PC-9 (cell line): ENCODE measurements at regions not wholly inside any gene's neighbourhood (a gene's known extent, or its start where the extent isn't known, plus 50 kb on each side); places are given as distances from the start of the nearest gene placed in this dataset.

ENCODE experiments used
- BruUV-seq: library from RNA; stranded (reverse); fragments of 400-500 nt; replicated peaks from 2 replicates; lab custom pipeline; 2021; lab: Mats Ljungman, UMichigan
- CTCF ChIA-PET: fragments of 300-600 bp; sonication (Branson Sonifier 250); formaldehyde crosslinking; loops from one replicate; lab custom pipeline; 2022; ENCODE audit warnings: antibody characterized with exemption; lab: Charles Lee
- POLR2A ChIA-PET: fragments of 300-600 bp; sonication (Branson Sonifier 250); formaldehyde crosslinking; loops from one replicate; lab custom pipeline; 2022; ENCODE audit warnings: antibody characterized with exemption; ENCODE audit not compliant: unreplicated experiment; lab: Charles Lee
- DNase-seq, 2 experiments: peaks; one replicate each; pipeline versions ENCODE4 v3.0.0 to v3.0.0-alpha.2; 2015 to 2022; ENCODE audit warnings: mixed read lengths in 1 of 2
- H2AFZ ChIP-seq: fragments of 200-600 bp; sonication (generic); 2 replicates; pipeline ENCODE4 v1.8.1; 2017; ENCODE audit warnings: antibody characterized with exemption
- H3F3A ChIP-seq: fragments of 200-600 bp; sonication (generic); 2 replicates; pipeline ENCODE4 v1.8.1; 2017; ENCODE audit warnings: antibody characterized with exemption, mild to moderate bottlenecking, low read depth; ENCODE audit not compliant: insufficient read depth
- H3K27ac ChIP-seq: fragments of 200-600 bp; sonication (generic); 2 replicates; pipeline ENCODE4 v1.6.1; 2016; ENCODE audit warnings: mixed run types
- H3K27me3 ChIP-seq: fragments of 200-600 bp; sonication (generic); 2 replicates; pipeline ENCODE4 v1.6.1; 2016; ENCODE audit warnings: low read depth, mixed run types; ENCODE audit not compliant: insufficient read depth
- H3K36me3 ChIP-seq: fragments of 200-600 bp; sonication (generic); 2 replicates; pipeline ENCODE4 v1.6.1; 2016; ENCODE audit warnings: low read depth, mixed run types
- H3K4me1 ChIP-seq: fragments of 200-600 bp; sonication (generic); replicated peaks from 2 replicates; pipeline ENCODE4 v1.6.1; 2016; ENCODE audit warnings: mixed run types; ENCODE audit not compliant: insufficient read depth
- H3K4me2 ChIP-seq: fragments of 200-600 bp; sonication (generic); 2 replicates; pipeline ENCODE4 v1.6.1; 2017; ENCODE audit warnings: mixed run types
- H3K4me3 ChIP-seq: fragments of 200-600 bp; sonication (generic); 2 replicates; pipeline ENCODE4 v1.6.1; 2016; ENCODE audit warnings: mixed run types
- H3K79me2 ChIP-seq: fragments of 200-600 bp; sonication (generic); 2 replicates; pipeline ENCODE4 v1.6.1; 2017; ENCODE audit warnings: low read depth, mixed run types
- H3K9me2 ChIP-seq: fragments of 200-600 bp; sonication (generic); 2 replicates; pipeline ENCODE4 v1.8.1; 2017; ENCODE audit warnings: mild to moderate bottlenecking; ENCODE audit not compliant: insufficient read depth
- H3K9me3 ChIP-seq: fragments of 200-600 bp; sonication (generic); 2 replicates; pipeline ENCODE4 v1.8.1; 2016; ENCODE audit warnings: low read depth; ENCODE audit not compliant: insufficient read depth
- H4K20me1 ChIP-seq: fragments of 200-600 bp; sonication (generic); 2 replicates; pipeline ENCODE4 v1.8.1; 2017; ENCODE audit not compliant: insufficient read depth
- CTCF ChIP-seq: fragments of 200-600 bp; sonication (generic); conservative IDR thresholded peaks from 2 replicates; pipeline ENCODE4 v1.6.1; 2017; ENCODE audit warnings: mixed run types, antibody characterized with exemption, mild to moderate bottlenecking, moderate library complexity
- EZH2 ChIP-seq: fragments of 200-600 bp; sonication (generic); IDR thresholded peaks from 2 replicates; pipeline ENCODE4 v1.8.0; 2017; ENCODE audit warnings: antibody characterized with exemption, low read depth
- intact Hi-C: fragments of 100-400 bp; cut with micrococcal nuclease; formaldehyde crosslinking; loops from one replicate; pipeline ENCODE4 v1.10.0; 2022; ENCODE audit not compliant: unreplicated experiment

DNA sequence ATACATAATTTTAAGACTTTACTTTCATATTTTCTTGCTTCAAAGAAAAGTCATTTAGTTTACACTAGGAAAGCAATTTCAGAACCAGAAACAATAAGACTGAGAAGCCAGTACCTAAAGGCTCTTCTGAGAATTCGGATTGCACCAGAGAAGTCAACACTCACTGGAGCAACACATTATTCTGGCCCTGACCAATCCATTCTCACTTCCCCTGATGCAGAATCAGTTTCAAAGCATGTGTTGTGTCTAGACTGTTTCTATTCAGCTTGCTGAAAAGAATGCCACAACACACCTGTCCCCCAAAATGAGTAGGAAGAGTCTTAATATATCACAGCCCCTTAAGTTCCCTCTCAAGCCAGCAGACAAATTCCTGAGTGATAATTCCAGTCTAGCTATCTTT is 1074.3 kb upstream of the TENM4 start:
- Histone ChIP-seq H3K27ac (no peak overlapping the region), H2AFZ (no peak overlapping the region), H3K4me3 (no peak overlapping the region), H3K27me3 (no peaks in the 10 kb centered on the region), H3K9me3 (no peaks in the 10 kb centered on the region), H3K79me2 (no peaks in the 10 kb centered on the region), H3K4me2 (no peak overlapping the region), H3K9me2 (no peaks in the 10 kb centered on the region), H3K4me1 (no peaks in the 10 kb centered on the region), H3F3A (no peaks in the 10 kb centered on the region), H4K20me1 (no peaks in the 10 kb centered on the region), H3K36me3 (no peaks in the 10 kb centered on the region)
- no peak for DNase-seq
- intact Hi-C loops: no loop called here
- TF ChIP-seq CTCF: no peak
- TF ChIP-seq EZH2: no peak
- BruUV-seq: no TSS peak
- CTCF ChIA-PET: no interaction called here
- POLR2A ChIA-PET: no interaction called here

DNA sequence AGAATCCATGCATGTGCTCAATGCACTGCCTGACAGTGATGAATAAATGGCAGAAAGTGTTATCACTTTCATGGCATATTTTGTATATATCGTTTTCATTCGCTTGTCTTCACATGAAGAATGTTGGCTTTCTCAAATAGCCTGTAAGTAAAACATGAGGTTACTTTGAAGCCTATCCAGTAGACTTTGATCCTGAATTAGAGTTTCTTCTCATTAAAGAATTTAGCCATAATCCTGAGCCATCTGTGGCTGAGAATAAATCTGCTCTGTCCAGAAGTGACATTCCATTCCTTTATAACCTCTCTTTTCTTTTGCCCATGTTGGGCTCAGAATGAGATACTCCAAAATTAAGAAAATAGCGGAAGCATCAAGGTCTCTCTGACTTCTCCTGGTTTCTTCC is 1071.7 kb upstream of the TENM4 start:
- Histone ChIP-seq H3F3A (no peaks in the 10 kb centered on the region), H2AFZ (no peak overlapping the region), H3K36me3 (no peaks in the 10 kb centered on the region), H4K20me1 (no peaks in the 10 kb centered on the region), H3K4me1 (no peaks in the 10 kb centered on the region), H3K4me3 (no peak overlapping the region), H3K27ac (no peak overlapping the region), H3K27me3 (no peaks in the 10 kb centered on the region), H3K79me2 (no peaks in the 10 kb centered on the region), H3K9me2 (no peaks in the 10 kb centered on the region), H3K4me2 (no peak overlapping the region), H3K9me3 (no peaks in the 10 kb centered on the region)
- intact Hi-C loops: no loop called here
- BruUV-seq: no TSS peak
- ChIA-PET CTCF (no interaction called here), POLR2A (no interaction called here)
- TF ChIP-seq EZH2 (no peak), CTCF (no peak)
- no peak for DNase-seq

- no peak overlapping the region for H2AFZ ChIP-seq
- no peak for TF ChIP-seq EZH2
- ChIA-PET POLR2A (no interaction called here), CTCF (no interaction called here)
- peak in 1 of 2 experiments; percentile 34 for DNase-seq
- H3K9me2 ChIP-seq: no peaks in the 10 kb centered on the region
- H3K4me3 ChIP-seq: no peak overlapping the region
- no peaks in the 10 kb centered on the region for H3K27me3 ChIP-seq
- no peaks in the 10 kb centered on the region for H3K4me1 ChIP-seq
- no peaks in the 10 kb centered on the region for H3F3A ChIP-seq
- BruUV-seq: no TSS peak
- H3K9me3 ChIP-seq: no peaks in the 10 kb centered on the region
- intact Hi-C loops: no loop called here
- no peaks in the 10 kb centered on the region for H3K79me2 ChIP-seq
- no peak overlapping the region for H3K4me2 ChIP-seq
- H4K20me1 ChIP-seq: no peaks in the 10 kb centered on the region
- no peak overlapping the region for H3K27ac ChIP-seq
- no peaks in the 10 kb centered on the region for H3K36me3 ChIP-seq
Measured at GRCh38 chr11:80505771-80506170, 1064.9 kb upstream of the TENM4 start.

DNA sequence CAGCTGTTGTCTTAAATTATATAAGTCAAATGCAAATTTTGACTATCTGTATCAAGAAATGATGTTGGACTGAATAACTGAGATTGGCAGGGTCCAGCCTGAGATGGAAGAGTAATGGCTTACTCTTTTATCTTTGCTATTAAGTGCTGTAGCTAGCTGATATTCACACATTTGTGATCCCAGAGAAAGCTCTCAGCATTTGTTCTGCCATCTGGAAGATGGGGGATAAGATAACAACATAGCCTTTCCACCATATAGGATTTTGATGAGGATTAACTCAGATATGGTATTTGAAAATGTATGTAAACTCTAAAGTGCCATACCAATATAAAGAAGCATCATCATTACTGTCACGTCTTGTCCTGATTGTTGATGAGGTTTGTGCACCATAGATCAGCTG is 1063.2 kb upstream of the TENM4 start:
- BruUV-seq: no TSS peak
- Histone ChIP-seq H3K4me3 (no peak overlapping the region), H3K27ac (no peak overlapping the region), H2AFZ (no peak overlapping the region), H3K36me3 (no peaks in the 10 kb centered on the region), H3K79me2 (no peaks in the 10 kb centered on the region), H3K4me2 (no peak overlapping the region), H3K4me1 (no peaks in the 10 kb centered on the region), H3K9me3 (no peaks in the 10 kb centered on the region), H3F3A (no peaks in the 10 kb centered on the region), H4K20me1 (no peaks in the 10 kb centered on the region), H3K27me3 (no peaks in the 10 kb centered on the region), H3K9me2 (no peaks in the 10 kb centered on the region)
- ChIA-PET CTCF (no interaction called here), POLR2A (no interaction called here)
- DNase-seq: no peak
- TF ChIP-seq CTCF: no peak
- no peak for TF ChIP-seq EZH2
- intact Hi-C loops: no loop called here
